ENCODE measurements at regions not wholly inside any gene's neighbourhood (a gene's known extent, or its start where the extent isn't known, plus 50 kb on each side); places are given as distances from the start of the nearest gene placed in this dataset.

GRCh38 chr9:79889369-79889768, 317.6 kb downstream of the TLE4 start:
- Histone ChIP-seq H3K27me3 (ENCODE audit: control insufficient read depth, insufficient read depth, low read length) (no peaks in the 10 kb centered on the region), H3K9ac (ENCODE audit: low read depth, low read length) (no peak overlapping the region), H3K4me3 (ENCODE audit: low read depth, low read length) (no peak overlapping the region), H3K36me3 (ENCODE audit: control insufficient read depth, insufficient read depth, low read length) (no peaks in the 10 kb centered on the region), H3K4me1 (ENCODE audit: control insufficient read depth, insufficient read depth, low read length) (no peaks in the 10 kb centered on the region), H3K9me3 (ENCODE audit: control insufficient read depth, insufficient read depth, low read length) (no peaks in the 10 kb centered on the region)

- Histone ChIP-seq H3K9me3 (ENCODE audit: control insufficient read depth, insufficient read depth, low read length) (no peaks in the 10 kb centered on the region), H3K4me3 (ENCODE audit: low read depth, low read length) (no peak overlapping the region), H3K36me3 (ENCODE audit: control insufficient read depth, insufficient read depth, low read length) (no peaks in the 10 kb centered on the region), H3K4me1 (ENCODE audit: control insufficient read depth, insufficient read depth, low read length) (no peaks in the 10 kb centered on the region), H3K9ac (ENCODE audit: low read depth, low read length) (no peak overlapping the region), H3K27me3 (ENCODE audit: control insufficient read depth, insufficient read depth, low read length) (no peaks in the 10 kb centered on the region)
Measured at GRCh38 chr9:79885093-79885857, 313.5 kb downstream of the TLE4 start.

- Histone ChIP-seq H3K36me3 (ENCODE audit: control insufficient read depth, insufficient read depth, low read length) (no peaks in the 10 kb centered on the region), H3K9me3 (ENCODE audit: control insufficient read depth, insufficient read depth, low read length) (no peaks in the 10 kb centered on the region), H3K4me3 (ENCODE audit: low read depth, low read length) (no peak overlapping the region), H3K9ac (ENCODE audit: low read depth, low read length) (no peak overlapping the region), H3K4me1 (ENCODE audit: control insufficient read depth, insufficient read depth, low read length) (no peaks in the 10 kb centered on the region), H3K27me3 (ENCODE audit: control insufficient read depth, insufficient read depth, low read length) (no peaks in the 10 kb centered on the region)
Measured at GRCh38 chr9:79884546-79884945, 312.8 kb downstream of the TLE4 start.

GRCh38 chr9:79883073-79883645, 311.4 kb downstream of the TLE4 start:
- Histone ChIP-seq H3K4me1 (ENCODE audit: control insufficient read depth, insufficient read depth, low read length) (no peaks in the 10 kb centered on the region), H3K9ac (ENCODE audit: low read depth, low read length) (no peak overlapping the region), H3K4me3 (ENCODE audit: low read depth, low read length) (no peak overlapping the region), H3K36me3 (ENCODE audit: control insufficient read depth, insufficient read depth, low read length) (no peaks in the 10 kb centered on the region), H3K27me3 (ENCODE audit: control insufficient read depth, insufficient read depth, low read length) (no peaks in the 10 kb centered on the region), H3K9me3 (ENCODE audit: control insufficient read depth, insufficient read depth, low read length) (no peaks in the 10 kb centered on the region)

GRCh38 chr9:79880626-79881025, 308.9 kb downstream of the TLE4 start:
- Histone ChIP-seq H3K27me3 (ENCODE audit: control insufficient read depth, insufficient read depth, low read length) (no peaks in the 10 kb centered on the region), H3K36me3 (ENCODE audit: control insufficient read depth, insufficient read depth, low read length) (no peaks in the 10 kb centered on the region), H3K4me1 (ENCODE audit: control insufficient read depth, insufficient read depth, low read length) (no peaks in the 10 kb centered on the region), H3K9me3 (ENCODE audit: control insufficient read depth, insufficient read depth, low read length) (no peaks in the 10 kb centered on the region), H3K9ac (ENCODE audit: low read depth, low read length) (no peak overlapping the region), H3K4me3 (ENCODE audit: low read depth, low read length) (no peak overlapping the region)

- Histone ChIP-seq H3K9ac (ENCODE audit: low read depth, low read length) (no peak overlapping the region), H3K9me3 (ENCODE audit: control insufficient read depth, insufficient read depth, low read length) (no peaks in the 10 kb centered on the region), H3K4me3 (ENCODE audit: low read depth, low read length) (no peak overlapping the region), H3K36me3 (ENCODE audit: control insufficient read depth, insufficient read depth, low read length) (no peaks in the 10 kb centered on the region), H3K4me1 (ENCODE audit: control insufficient read depth, insufficient read depth, low read length) (no peaks in the 10 kb centered on the region), H3K27me3 (ENCODE audit: control insufficient read depth, insufficient read depth, low read length) (no peaks in the 10 kb centered on the region)
Measured at GRCh38 chr9:79877943-79878602, 306.3 kb downstream of the TLE4 start.

- no peaks in the 10 kb centered on the region for H3K9me3 ChIP-seq (ENCODE audit: control insufficient read depth, insufficient read depth, low read length)
- no peak overlapping the region for H3K9ac ChIP-seq (ENCODE audit: low read depth, low read length)
- no peaks in the 10 kb centered on the region for H3K27me3 ChIP-seq (ENCODE audit: control insufficient read depth, insufficient read depth, low read length)
- no peaks in the 10 kb centered on the region for H3K36me3 ChIP-seq (ENCODE audit: control insufficient read depth, insufficient read depth, low read length)
- no peaks in the 10 kb centered on the region for H3K4me1 ChIP-seq (ENCODE audit: control insufficient read depth, insufficient read depth, low read length)
- H3K4me3 ChIP-seq (ENCODE audit: low read depth, low read length) = no peak overlapping the region
Measured at GRCh38 chr9:79868567-79869189, 296.9 kb downstream of the TLE4 start.

- no peak overlapping the region for H3K9ac ChIP-seq (ENCODE audit: low read depth, low read length)
- no peaks in the 10 kb centered on the region for H3K9me3 ChIP-seq (ENCODE audit: control insufficient read depth, insufficient read depth, low read length)
- no peaks in the 10 kb centered on the region for H3K4me1 ChIP-seq (ENCODE audit: control insufficient read depth, insufficient read depth, low read length)
- no peaks in the 10 kb centered on the region for H3K27me3 ChIP-seq (ENCODE audit: control insufficient read depth, insufficient read depth, low read length)
- no peak overlapping the region for H3K4me3 ChIP-seq (ENCODE audit: low read depth, low read length)
- no peaks in the 10 kb centered on the region for H3K36me3 ChIP-seq (ENCODE audit: control insufficient read depth, insufficient read depth, low read length)
Measured at GRCh38 chr9:79862921-79863890, 291.4 kb downstream of the TLE4 start.

GRCh38 chr9:79858508-79858907, 286.7 kb downstream of the TLE4 start:
- Histone ChIP-seq H3K4me3 (ENCODE audit: low read depth, low read length) (no peak overlapping the region), H3K4me1 (ENCODE audit: control insufficient read depth, insufficient read depth, low read length) (no peaks in the 10 kb centered on the region)

GRCh38 chr9:79857188-79857587, 285.4 kb downstream of the TLE4 start:
- H3K9me3 ChIP-seq (ENCODE audit: control insufficient read depth, insufficient read depth, low read length) = no peaks in the 10 kb centered on the region
- H3K4me1 ChIP-seq (ENCODE audit: control insufficient read depth, insufficient read depth, low read length) = no peaks in the 10 kb centered on the region
- H3K9ac ChIP-seq (ENCODE audit: low read depth, low read length) = no peak overlapping the region
- H3K4me3 ChIP-seq (ENCODE audit: low read depth, low read length) = no peak overlapping the region
- no peaks in the 10 kb centered on the region for H3K27me3 ChIP-seq (ENCODE audit: control insufficient read depth, insufficient read depth, low read length)
- H3K36me3 ChIP-seq (ENCODE audit: control insufficient read depth, insufficient read depth, low read length) = no peaks in the 10 kb centered on the region

More at GRCh38 chr9:79858508-79858907, 286.7 kb downstream of the TLE4 start:
- Histone ChIP-seq H3K9ac (ENCODE audit: low read depth, low read length) (no peak overlapping the region), H3K9me3 (ENCODE audit: control insufficient read depth, insufficient read depth, low read length) (no peaks in the 10 kb centered on the region), H3K36me3 (ENCODE audit: control insufficient read depth, insufficient read depth, low read length) (no peaks in the 10 kb centered on the region), H3K27me3 (ENCODE audit: control insufficient read depth, insufficient read depth, low read length) (no peaks in the 10 kb centered on the region)

GRCh38 chr9:79847074-79847473, 275.3 kb downstream of the TLE4 start:
- Histone ChIP-seq H3K27me3 (ENCODE audit: control insufficient read depth, insufficient read depth, low read length) (peaks cover 2% of the 10 kb centered on the region), H3K4me1 (ENCODE audit: control insufficient read depth, insufficient read depth, low read length) (peaks cover 3% of the 10 kb centered on the region), H3K36me3 (ENCODE audit: control insufficient read depth, insufficient read depth, low read length) (no peaks in the 10 kb centered on the region), H3K4me3 (ENCODE audit: low read depth, low read length) (no peak overlapping the region), H3K9me3 (ENCODE audit: control insufficient read depth, insufficient read depth, low read length) (no peaks in the 10 kb centered on the region), H3K9ac (ENCODE audit: low read depth, low read length) (no peak overlapping the region)

Measured in iPS-15b (cell line).